ENCODE measurements at regions not wholly inside any gene's neighbourhood (a gene's known extent, or its start where the extent isn't known, plus 50 kb on each side); places are given as distances from the start of the nearest gene placed in this dataset.
A peak's percentile ranks its signal among the peaks of the same experiment; 100 is the strongest.

GRCh38 chr2:8587251-8587791 is 94.5 kb upstream of the ID2 start:
- FAIRE-seq (no peak), DNase-seq (no peak), ATAC-seq (no peak)
- Histone ChIP-seq H3K4me3 (no peak overlapping the region), H3K9me3 (no peaks in the 10 kb centered on the region), H3K36me3 (no peaks in the 10 kb centered on the region), H3K4me1 (peaks cover 0 to 10% (median 5%) of the 10 kb centered on the region in 3 donors), H3K27ac (no peak overlapping the region), H3K27me3 (no peaks in the 10 kb centered on the region)
- 81 to 94% methylated on average over 19 of the region's 19 CpGs for WGBS, 2 donors
- TF ChIP-seq CTCF (IDR thresholded peaks at IDR 0.05), result no peak
- intact Hi-C loops (cut with DNase I), result no loop called here

GRCh38 chr2:8587920-8588830 is 93.7 kb upstream of the ID2 start:
- intact Hi-C loops (cut with DNase I), result no loop called here
- ATAC-seq, result no peak
- FAIRE-seq, result no peak
- Histone ChIP-seq H3K27ac (no peak overlapping the region), H3K4me3 (no peak overlapping the region), H3K4me1 (peaks cover 0 to 8% (median 4%) of the 10 kb centered on the region in 3 donors), H3K9me3 (no peaks in the 10 kb centered on the region), H3K27me3 (no peaks in the 10 kb centered on the region), H3K36me3 (no peaks in the 10 kb centered on the region)
- no peak for TF ChIP-seq CTCF (IDR thresholded peaks at IDR 0.05)
- DNase-seq, result peak in 1 of 6 donors; percentile 55
- WGBS, 2 donors, result 83 to 90% methylated on average over 7 of the region's 7 CpGs

- ATAC-seq (no peak), FAIRE-seq (no peak), DNase-seq (no peak)
- intact Hi-C loops (cut with DNase I), result no loop called here
- no peaks in the 10 kb centered on the region for H3K36me3 ChIP-seq
- no peaks in the 10 kb centered on the region for H3K27me3 ChIP-seq
- WGBS, 2 donors, result 85 to 93% methylated on average over 6 of the region's 6 CpGs
- TF ChIP-seq CTCF (IDR thresholded peaks at IDR 0.05), result no peak
- no peak overlapping the region for H3K27ac ChIP-seq
- H3K9me3 ChIP-seq, result no peaks in the 10 kb centered on the region
- no peak overlapping the region for H3K4me3 ChIP-seq
- peaks cover 0 to 5% (median 0%) of the 10 kb centered on the region in 3 donors for H3K4me1 ChIP-seq
These were observed 93.0 kb upstream of the ID2 start for GRCh38 chr2:8588831-8589191.

- no peaks in the 10 kb centered on the region for H3K27me3 ChIP-seq
- TF ChIP-seq CTCF (IDR thresholded peaks at IDR 0.05), result no peak
- H3K9me3 ChIP-seq, result no peaks in the 10 kb centered on the region
- WGBS, 2 donors, result 80 to 97% methylated on average over 1 of the region's 1 CpG
- H3K27ac ChIP-seq, result no peak overlapping the region
- H3K36me3 ChIP-seq, result no peaks in the 10 kb centered on the region
- intact Hi-C loops (cut with DNase I), result no loop called here
- ATAC-seq (no peak), FAIRE-seq (no peak), DNase-seq (no peak)
- H3K4me1 ChIP-seq, result no peaks in the 10 kb centered on the region
- H3K4me3 ChIP-seq, result no peak overlapping the region
These were observed 92.1 kb upstream of the ID2 start for GRCh38 chr2:8589721-8590120.

- 73 to 86% methylated on average over 6 of the region's 6 CpGs for WGBS, 2 donors
- Histone ChIP-seq H3K36me3 (no peaks in the 10 kb centered on the region), H3K27ac (no peak overlapping the region), H3K9me3 (no peaks in the 10 kb centered on the region), H3K4me3 (no peak overlapping the region), H3K27me3 (no peaks in the 10 kb centered on the region), H3K4me1 (no peaks in the 10 kb centered on the region)
- DNase-seq, result no peak
- no peak for TF ChIP-seq CTCF (IDR thresholded peaks at IDR 0.05)
- ATAC-seq, result no peak
- intact Hi-C loops (cut with DNase I), result no loop called here
- FAIRE-seq, result no peak
These were observed 90.9 kb upstream of the ID2 start for GRCh38 chr2:8590938-8591337.
